ENCODE measurements at regions not wholly inside any gene's neighbourhood (a gene's known extent, or its start where the extent isn't known, plus 50 kb on each side); places are given as distances from the start of the nearest gene placed in this dataset.

- TF ChIP-seq POLR2A (IDR thresholded peaks at IDR 0.05) (no peak), CTCF (IDR thresholded peaks at IDR 0.05) (no peak)
- Histone ChIP-seq H3K36me3 (no peaks in the 10 kb centered on the region), H3K27ac (no peak overlapping the region), H3K9me3 (no peaks in the 10 kb centered on the region), H3K4me1 (no peaks in the 10 kb centered on the region), H3K4me3 (no peak overlapping the region), H3K27me3 (no peaks in the 10 kb centered on the region)
- intact Hi-C loops (cut with DNase I) = no loop called here
- no peak for ATAC-seq
- DNase-seq = no peak
- 86% methylated on average over 4 of the region's 4 CpGs for WGBS (ENCODE audit: insufficient coverage, low coverage, low lambda C conversion rate, missing lambda C conversion rate)
Observed at GRCh38 chr2:226410247-226410835, 389.3 kb downstream of the IRS1 start.

GRCh38 chr2:226409134-226409533 lies 390.5 kb downstream of the IRS1 start:
- Histone ChIP-seq H3K27me3 (no peaks in the 10 kb centered on the region), H3K4me1 (no peaks in the 10 kb centered on the region), H3K27ac (no peak overlapping the region), H3K36me3 (no peaks in the 10 kb centered on the region), H3K4me3 (no peak overlapping the region), H3K9me3 (no peaks in the 10 kb centered on the region)
- intact Hi-C loops (cut with DNase I) = no loop called here
- TF ChIP-seq POLR2A (IDR thresholded peaks at IDR 0.05) (no peak), CTCF (IDR thresholded peaks at IDR 0.05) (no peak)
- WGBS (ENCODE audit: insufficient coverage, low coverage, low lambda C conversion rate, missing lambda C conversion rate) = 92% methylated on average over 1 of the region's 1 CpG
- ATAC-seq (no peak), DNase-seq (no peak)

- H3K4me1 ChIP-seq = no peaks in the 10 kb centered on the region
- DNase-seq (no peak), ATAC-seq (no peak)
- no peaks in the 10 kb centered on the region for H3K9me3 ChIP-seq
- no peak overlapping the region for H3K27ac ChIP-seq
- H3K36me3 ChIP-seq = no peaks in the 10 kb centered on the region
- H3K27me3 ChIP-seq = no peaks in the 10 kb centered on the region
- H3K4me3 ChIP-seq = no peak overlapping the region
- 74% methylated on average over 4 of the region's 4 CpGs for WGBS (ENCODE audit: insufficient coverage, low coverage, low lambda C conversion rate, missing lambda C conversion rate)
- intact Hi-C loops (cut with DNase I) = no loop called here
- no peak for TF ChIP-seq POLR2A (IDR thresholded peaks at IDR 0.05)
- TF ChIP-seq CTCF (IDR thresholded peaks at IDR 0.05) = no peak
Observed at GRCh38 chr2:226408141-226408540, 391.5 kb downstream of the IRS1 start.

GRCh38 chr2:226407135-226407534 lies 392.5 kb downstream of the IRS1 start:
- WGBS (ENCODE audit: insufficient coverage, low coverage, low lambda C conversion rate, missing lambda C conversion rate) = 60% methylated on average over 2 of the region's 2 CpGs
- Histone ChIP-seq H3K9me3 (no peaks in the 10 kb centered on the region), H3K36me3 (no peaks in the 10 kb centered on the region), H3K27ac (no peak overlapping the region), H3K27me3 (no peaks in the 10 kb centered on the region), H3K4me3 (no peak overlapping the region), H3K4me1 (no peaks in the 10 kb centered on the region)
- ATAC-seq = no peak
- no peak for DNase-seq
- TF ChIP-seq CTCF (IDR thresholded peaks at IDR 0.05) (no peak), POLR2A (IDR thresholded peaks at IDR 0.05) (no peak)
- intact Hi-C loops (cut with DNase I) = no loop called here

- Histone ChIP-seq H3K27me3 (no peaks in the 10 kb centered on the region), H3K9me3 (no peaks in the 10 kb centered on the region), H3K36me3 (no peaks in the 10 kb centered on the region), H3K27ac (no peak overlapping the region), H3K4me1 (no peaks in the 10 kb centered on the region), H3K4me3 (no peak overlapping the region)
- TF ChIP-seq CTCF (IDR thresholded peaks at IDR 0.05) (no peak), POLR2A (IDR thresholded peaks at IDR 0.05) (no peak)
- intact Hi-C loops (cut with DNase I) = no loop called here
- no peak for ATAC-seq
- 40% methylated on average over 1 of the region's 1 CpG for WGBS (ENCODE audit: insufficient coverage, low coverage, low lambda C conversion rate, missing lambda C conversion rate)
- DNase-seq = no peak
Observed at GRCh38 chr2:226405465-226405864, 394.2 kb downstream of the IRS1 start.
